HG03280 (cell line): ENCODE measurements at regions not wholly inside any gene's neighbourhood (a gene's known extent, or its start where the extent isn't known, plus 50 kb on each side); places are given as distances from the start of the nearest gene placed in this dataset.

Experiments
- ATAC-seq: cut with Tn5 transposase; IDR thresholded peaks from one replicate; pipeline ENCODE4 v1.9.1; 2021; ENCODE audit warnings: mild to moderate bottlenecking, moderate library complexity; ENCODE audit not compliant: unreplicated experiment

- ATAC-seq, result no peak
Observed at GRCh38 chr2:67854103-67854743, 208.6 kb downstream of the C1D start.

GRCh38 chr2:67854798-67855197 is 208.0 kb downstream of the C1D start:
- no peak for ATAC-seq

- no peak for ATAC-seq
Observed at GRCh38 chr2:67856866-67857265, 205.9 kb downstream of the C1D start.

GRCh38 chr2:67857836-67858235 is 205.0 kb downstream of the C1D start:
- ATAC-seq, result no peak

GRCh38 chr2:67858886-67859285 is 203.9 kb downstream of the C1D start:
- no peak for ATAC-seq

GRCh38 chr2:67865917-67866316 is 196.9 kb downstream of the C1D start:
- ATAC-seq, result no peak

GRCh38 chr2:67867735-67868134 is 195.1 kb downstream of the C1D start:
- ATAC-seq, result no peak

- ATAC-seq, result no peak
Observed at GRCh38 chr2:67871686-67872412, 191.0 kb downstream of the C1D start.

- ATAC-seq, result no peak
Observed at GRCh38 chr2:67872481-67872880, 190.3 kb downstream of the C1D start.

- ATAC-seq, result no peak
Observed at GRCh38 chr2:67873916-67874315, 188.9 kb downstream of the C1D start.

- no peak for ATAC-seq
Observed at GRCh38 chr2:67876176-67876575, 186.6 kb downstream of the C1D start.

- no peak for ATAC-seq
Observed at GRCh38 chr2:67877301-67877700, 185.5 kb downstream of the C1D start.

- ATAC-seq, result no peak
Observed at GRCh38 chr2:67878743-67879142, 184.1 kb downstream of the C1D start.

- ATAC-seq, result no peak
Observed at GRCh38 chr2:67879586-67880290, 183.1 kb downstream of the C1D start.

GRCh38 chr2:67880291-67880761 is 182.5 kb downstream of the C1D start:
- ATAC-seq, result no peak

- ATAC-seq, result no peak
Observed at GRCh38 chr2:67881816-67882215, 181.0 kb downstream of the C1D start.

GRCh38 chr2:67883316-67884087 is 179.3 kb downstream of the C1D start:
- ATAC-seq, result no peak

GRCh38 chr2:67888351-67889005 is 174.3 kb downstream of the C1D start:
- ATAC-seq, result no peak

- ATAC-seq, result no peak
Observed at GRCh38 chr2:67889056-67889455, 173.7 kb downstream of the C1D start.

- no peak for ATAC-seq
Observed at GRCh38 chr2:67891642-67892041, 171.2 kb downstream of the C1D start.
